ENCODE measurements at regions not wholly inside any gene's neighbourhood (a gene's known extent, or its start where the extent isn't known, plus 50 kb on each side); places are given as distances from the start of the nearest gene placed in this dataset.

DNA sequence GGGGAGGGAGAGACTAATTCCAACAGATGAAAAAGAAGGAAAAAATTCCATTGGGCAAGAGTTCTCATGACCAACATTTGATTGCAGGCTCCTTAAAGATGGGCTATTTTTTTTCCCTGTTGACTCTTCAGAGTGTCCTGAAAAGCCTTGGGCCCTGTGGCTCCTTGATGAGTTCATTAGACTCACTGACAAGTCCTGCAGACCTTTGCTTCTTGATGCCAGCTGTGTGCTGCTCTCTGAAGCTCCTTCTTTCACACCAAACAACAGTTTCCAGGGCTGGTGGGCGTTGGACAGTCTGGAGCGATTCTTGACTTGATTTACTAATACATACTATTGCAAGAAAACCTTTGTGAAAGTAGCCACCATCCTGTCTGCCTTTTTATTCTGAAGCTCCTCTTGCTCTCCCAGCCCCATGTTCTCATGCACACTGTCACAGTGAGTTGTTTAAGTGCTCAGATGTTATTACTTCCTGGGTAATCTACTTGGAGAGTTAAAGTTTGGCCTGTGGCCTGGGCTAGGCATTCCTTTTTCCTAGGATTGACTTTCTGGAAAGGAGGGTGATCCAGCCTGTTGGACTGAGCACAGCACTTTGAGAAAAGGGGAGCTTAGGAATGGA, 250.3 kb downstream of the PTEN start:
- Histone ChIP-seq H3K4me1 (ENCODE audit: insufficient read depth, low read length, poor library complexity, severe bottlenecking) (peaks cover 4% of the 10 kb centered on the region), H3K36me3 (ENCODE audit: insufficient read depth, low read length, poor library complexity, severe bottlenecking) (no peaks in the 10 kb centered on the region), H3K27ac (ENCODE audit: low read depth, low read length, poor library complexity, severe bottlenecking) (no peak overlapping the region), H3K9me3 (ENCODE audit: low read depth, low read length, poor library complexity, severe bottlenecking) (no peaks in the 10 kb centered on the region), H3K27me3 (replicated peaks; ENCODE audit: insufficient read depth, low read depth, low read length, poor library complexity) (no peaks in the 10 kb centered on the region), H3K4me3 (ENCODE audit: low read depth, low read length, poor library complexity, severe bottlenecking) (no peak overlapping the region)
- no peak for TF ChIP-seq EZH2 (IDR thresholded peaks at IDR 0.05; ENCODE audit: borderline replicate concordance, low read depth, low read length, poor library complexity, severe bottlenecking)
- intact Hi-C loops (cut with micrococcal nuclease; ENCODE audit: unreplicated experiment): loop anchor here (1.0 to 10.0 kb wide), 4 partner anchors 253 to 456 kb away; partner anchors contain the start of gene PAPSS2
- CTCF ChIA-PET: interaction anchor here (0.6 to 1.9 kb wide), 7 partner anchors 12 to 275 kb away, joined by 3 to 14 read pairs (median 3); partner anchors contain the start of genes KLLN and PTEN
- no TSS peak for BruUV-seq (replicated peaks)
- no peak for DNase-seq (ENCODE audit: low spot score)
- POLR2A ChIA-PET (ENCODE audit: low non-redundant PET): interaction anchor here (0.8 kb wide), 1 partner anchor 248 kb away, joined by 3 read pairs; no protein-coding TSS in a partner anchor

DNA sequence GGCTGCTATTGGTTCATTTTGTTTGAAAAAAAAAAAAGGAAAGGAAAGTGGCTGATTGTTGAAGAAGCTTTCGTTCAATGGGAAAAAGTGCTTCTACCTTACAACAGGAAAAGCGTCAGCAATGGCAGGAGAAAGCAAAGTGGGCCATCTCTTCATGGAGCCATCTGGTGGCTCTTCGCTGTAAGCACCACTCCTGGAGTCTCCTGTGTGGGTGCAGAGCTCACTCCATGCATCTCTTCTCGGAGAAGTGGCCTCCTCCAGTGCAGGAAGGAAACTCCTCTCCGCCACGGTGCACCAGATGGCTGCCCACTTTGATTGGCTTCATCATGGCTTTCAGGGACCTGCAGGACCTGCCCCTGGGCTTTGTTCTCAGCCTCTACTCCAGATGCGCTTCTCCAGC, 250.9 kb downstream of the PTEN start:
- TF ChIP-seq EZH2 (IDR thresholded peaks at IDR 0.05; ENCODE audit: borderline replicate concordance, low read depth, low read length, poor library complexity, severe bottlenecking): no peak
- TF ChIP-seq, protein P1, sequence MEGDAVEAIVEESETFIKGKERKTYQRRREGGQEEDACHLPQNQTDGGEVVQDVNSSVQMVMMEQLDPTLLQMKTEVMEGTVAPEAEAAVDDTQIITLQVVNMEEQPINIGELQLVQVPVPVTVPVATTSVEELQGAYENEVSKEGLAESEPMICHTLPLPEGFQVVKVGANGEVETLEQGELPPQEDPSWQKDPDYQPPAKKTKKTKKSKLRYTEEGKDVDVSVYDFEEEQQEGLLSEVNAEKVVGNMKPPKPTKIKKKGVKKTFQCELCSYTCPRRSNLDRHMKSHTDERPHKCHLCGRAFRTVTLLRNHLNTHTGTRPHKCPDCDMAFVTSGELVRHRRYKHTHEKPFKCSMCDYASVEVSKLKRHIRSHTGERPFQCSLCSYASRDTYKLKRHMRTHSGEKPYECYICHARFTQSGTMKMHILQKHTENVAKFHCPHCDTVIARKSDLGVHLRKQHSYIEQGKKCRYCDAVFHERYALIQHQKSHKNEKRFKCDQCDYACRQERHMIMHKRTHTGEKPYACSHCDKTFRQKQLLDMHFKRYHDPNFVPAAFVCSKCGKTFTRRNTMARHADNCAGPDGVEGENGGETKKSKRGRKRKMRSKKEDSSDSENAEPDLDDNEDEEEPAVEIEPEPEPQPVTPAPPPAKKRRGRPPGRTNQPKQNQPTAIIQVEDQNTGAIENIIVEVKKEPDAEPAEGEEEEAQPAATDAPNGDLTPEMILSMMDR (conservative IDR thresholded peaks at IDR 0.05; ENCODE audit: low read depth, low read length): peak; percentile 78
- Histone ChIP-seq H3K9me3 (ENCODE audit: low read depth, low read length, poor library complexity, severe bottlenecking) (no peaks in the 10 kb centered on the region), H3K36me3 (ENCODE audit: insufficient read depth, low read length, poor library complexity, severe bottlenecking) (no peaks in the 10 kb centered on the region), H3K4me1 (ENCODE audit: insufficient read depth, low read length, poor library complexity, severe bottlenecking) (peaks cover 4% of the 10 kb centered on the region), H3K4me3 (ENCODE audit: low read depth, low read length, poor library complexity, severe bottlenecking) (no peak overlapping the region), H3K27ac (ENCODE audit: low read depth, low read length, poor library complexity, severe bottlenecking) (no peak overlapping the region), H3K27me3 (replicated peaks; ENCODE audit: insufficient read depth, low read depth, low read length, poor library complexity) (no peaks in the 10 kb centered on the region)
- intact Hi-C loops (cut with micrococcal nuclease; ENCODE audit: unreplicated experiment): loop anchor here (1.0 to 10.0 kb wide), 4 partner anchors 254 to 457 kb away; partner anchors contain the start of gene PAPSS2
- no TSS peak for BruUV-seq (replicated peaks)
- DNase-seq (ENCODE audit: low spot score): peak; percentile 81
- POLR2A ChIA-PET (ENCODE audit: low non-redundant PET): interaction anchor here (0.8 kb wide), 1 partner anchor 248 kb away, joined by 3 read pairs; no protein-coding TSS in a partner anchor
- CTCF ChIA-PET: interaction anchor here (0.6 to 1.9 kb wide), 8 partner anchors 11 to 444 kb away, joined by 3 to 14 read pairs (median 4); partner anchors contain the start of genes KLLN and PTEN

DNA sequence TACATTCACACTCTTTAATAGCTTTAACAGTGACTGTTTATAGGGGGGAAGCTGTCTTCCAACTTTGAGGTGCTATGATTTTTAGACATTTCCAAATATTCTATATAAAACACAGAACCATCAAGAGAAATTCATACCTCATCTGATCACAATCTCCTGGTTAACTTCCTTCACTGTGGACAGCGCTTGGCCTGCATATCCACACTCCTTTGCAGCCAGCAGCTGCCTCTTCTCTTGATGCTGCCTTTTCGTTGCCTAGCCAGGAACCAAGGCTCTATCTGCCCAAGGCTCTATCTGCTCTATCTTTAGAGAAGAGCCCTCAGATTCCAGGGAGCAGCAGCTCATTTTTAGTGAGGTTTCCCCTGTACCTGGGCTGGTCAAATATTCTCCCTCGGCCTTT, 252.0 kb downstream of the PTEN start:
- Histone ChIP-seq H3K4me1 (ENCODE audit: insufficient read depth, low read length, poor library complexity, severe bottlenecking) (peaks cover 4% of the 10 kb centered on the region), H3K27me3 (replicated peaks; ENCODE audit: insufficient read depth, low read depth, low read length, poor library complexity) (no peaks in the 10 kb centered on the region), H3K4me3 (ENCODE audit: low read depth, low read length, poor library complexity, severe bottlenecking) (no peak overlapping the region), H3K36me3 (ENCODE audit: insufficient read depth, low read length, poor library complexity, severe bottlenecking) (no peaks in the 10 kb centered on the region), H3K9me3 (ENCODE audit: low read depth, low read length, poor library complexity, severe bottlenecking) (no peaks in the 10 kb centered on the region), H3K27ac (ENCODE audit: low read depth, low read length, poor library complexity, severe bottlenecking) (no peak overlapping the region)
- ChIA-PET CTCF (no interaction called here), POLR2A (ENCODE audit: low non-redundant PET) (no interaction called here)
- no TSS peak for BruUV-seq (replicated peaks)
- no peak for DNase-seq (ENCODE audit: low spot score)
- TF ChIP-seq EZH2 (IDR thresholded peaks at IDR 0.05; ENCODE audit: borderline replicate concordance, low read depth, low read length, poor library complexity, severe bottlenecking): no peak
- TF ChIP-seq, protein P1 (conservative IDR thresholded peaks at IDR 0.05; ENCODE audit: low read depth, low read length): no peak
- intact Hi-C loops (cut with micrococcal nuclease; ENCODE audit: unreplicated experiment): loop anchor here (5.0 to 10.0 kb wide), 2 partner anchors 272 to 439 kb away; no protein-coding TSS in a partner anchor

All from A673 (cell line).